CD4-positive, alpha-beta T cell (primary cell): ENCODE measurements at regions not wholly inside any gene's neighbourhood (a gene's known extent, or its start where the extent isn't known, plus 50 kb on each side); places are given as distances from the start of the nearest gene placed in this dataset.

Source experiments
- ATAC-seq: fragments of 200-7000 bp; cut with Tn5 transposase; one replicate; pipeline ENCODE4 v1.10.0; 2022; ENCODE audit warnings: mild to moderate bottlenecking; ENCODE audit not compliant: poor library complexity
- CTCF ChIA-PET: fragments of 350-600 bp; sonication (Branson Sonifier 250); formaldehyde crosslinking; loops from one replicate; lab custom pipeline; 2021; ENCODE audit warnings: antibody characterized with exemption, inconsistent platforms; lab: Charles Lee
- POLR2A ChIA-PET: fragments of 350-600 bp; sonication (Branson Sonifier 250); formaldehyde crosslinking; loops from one replicate; lab custom pipeline; 2021; ENCODE audit warnings: antibody characterized with exemption, inconsistent platforms; lab: Charles Lee
- DNase-seq, 14 experiments: peaks; one replicate each; pipeline ENCODE4 v3.0.0-alpha.2; 2013 to 2020; ENCODE audit warnings: mixed read lengths in 2 of 14
- H3K27ac ChIP-seq, 2 donors: one replicate each; pipeline versions ENCODE4 v1.5.1 to v1.7.0; 2013; ENCODE audit warnings: low read length in 2 of 2, low read depth in 1 of 2, mild to moderate bottlenecking in 1 of 2
- H3K27me3 ChIP-seq, 2 experiments: 1 replicate in 1 of 2; 2 replicates in 1 of 2; pipeline versions ENCODE4 v1.6.1 to v1.7.0; 2013; ENCODE audit warnings: low read length in 2 of 2, control low read depth in 1 of 2, mild to moderate bottlenecking in 1 of 2, moderate library complexity in 1 of 2; ENCODE audit not compliant: insufficient read depth in 2 of 2, control insufficient read depth in 1 of 2
- H3K36me3 ChIP-seq: one replicate; pipeline ENCODE4 v1.6.1; 2013; ENCODE audit warnings: low read length, control low read depth; ENCODE audit not compliant: insufficient read depth
- H3K4me1 ChIP-seq: one replicate; pipeline ENCODE4 v1.6.1; 2013; ENCODE audit warnings: low read length, control low read depth; ENCODE audit not compliant: insufficient read depth
- H3K4me3 ChIP-seq: one replicate; pipeline ENCODE4 v1.5.1; 2013; ENCODE audit warnings: mild to moderate bottlenecking, low read length, moderate library complexity
- H3K9me3 ChIP-seq, 2 experiments: 1 replicate in 1 of 2; 2 replicates in 1 of 2; pipeline versions ENCODE4 v1.6.1 to v1.7.0; 2013; ENCODE audit warnings: low read length in 2 of 2, mild to moderate bottlenecking in 2 of 2, control low read depth in 1 of 2, moderate library complexity in 1 of 2; ENCODE audit not compliant: control insufficient read depth in 1 of 2, insufficient read depth in 1 of 2
- H3K27ac Mint-ChIP-seq: one replicate; pipeline ENCODE4 v1.8.0; 2020; ENCODE audit warnings: mixed read lengths
- H3K27me3 Mint-ChIP-seq: one replicate; pipeline ENCODE4 v1.8.0; 2021; ENCODE audit warnings: mixed read lengths
- H3K36me3 Mint-ChIP-seq: one replicate; pipeline ENCODE4 v1.8.0; 2021; ENCODE audit warnings: low read depth, mixed read lengths
- H3K4me1 Mint-ChIP-seq: one replicate; pipeline ENCODE4 v1.8.0; 2021; ENCODE audit warnings: low read depth, mixed read lengths
- H3K4me3 Mint-ChIP-seq: one replicate; pipeline ENCODE4 v1.8.0; 2020; ENCODE audit warnings: mild to moderate bottlenecking, mixed read lengths
- H3K9me3 Mint-ChIP-seq: one replicate; pipeline ENCODE4 v1.8.0; 2020; ENCODE audit warnings: mixed read lengths
- intact Hi-C, 2 experiments: fragments of 100-400 bp; cut with DNase I in 1 of 2; cut with micrococcal nuclease in 1 of 2; formaldehyde crosslinking; loops; one replicate each; pipeline versions ENCODE4 v1.15.1 to v1.9.0; 2023 to 2025; cut with DNase I, micrococcal nuclease
- TF ChIP-seq, protein P1 (sequence below): fragments of 200-600 bp; IDR thresholded peaks from one replicate; pipeline ENCODE4 v1.8.0; 2022; ENCODE audit warnings: antibody characterized with exemption, mild to moderate bottlenecking

DNA sequence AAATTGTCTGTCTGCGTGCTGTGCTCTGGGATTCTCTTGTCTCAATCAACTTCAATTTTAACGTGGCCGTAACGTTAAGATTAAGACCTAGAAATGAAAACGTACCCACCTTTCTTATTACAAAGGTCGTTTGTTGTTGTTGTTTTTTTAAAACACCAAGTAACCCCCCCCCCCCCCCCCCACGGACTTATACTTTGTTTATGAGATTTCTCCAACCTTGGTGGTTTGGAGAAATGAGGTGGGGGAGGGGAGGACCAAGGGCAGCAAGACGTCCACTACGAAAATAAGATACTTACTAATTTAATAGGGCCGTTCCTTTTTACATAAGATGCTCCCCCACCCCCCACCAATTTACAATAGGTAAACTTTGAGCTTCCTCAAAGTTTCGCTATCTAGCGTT, 244.4 kb upstream of the TOPAZ1 start:
- no peak for DNase-seq
- intact Hi-C loops, result no loop called here
- Histone ChIP-seq H3K27ac (no peak overlapping the region), H3K9me3 (peaks cover 0 to 43% of the 10 kb centered on the region in 2 experiments), H3K4me1 (peaks cover 46% of the 10 kb centered on the region), H3K36me3 (no peaks in the 10 kb centered on the region), H3K27me3 (peaks cover 71 to 90% of the 10 kb centered on the region in 2 experiments), H3K4me3 (peak overlapping the region; percentile 38)
- peaks cover 45% of the 10 kb centered on the region for H3K4me1 Mint-ChIP-seq
- no peaks in the 10 kb centered on the region for H3K9me3 Mint-ChIP-seq
- TF ChIP-seq, protein P1, sequence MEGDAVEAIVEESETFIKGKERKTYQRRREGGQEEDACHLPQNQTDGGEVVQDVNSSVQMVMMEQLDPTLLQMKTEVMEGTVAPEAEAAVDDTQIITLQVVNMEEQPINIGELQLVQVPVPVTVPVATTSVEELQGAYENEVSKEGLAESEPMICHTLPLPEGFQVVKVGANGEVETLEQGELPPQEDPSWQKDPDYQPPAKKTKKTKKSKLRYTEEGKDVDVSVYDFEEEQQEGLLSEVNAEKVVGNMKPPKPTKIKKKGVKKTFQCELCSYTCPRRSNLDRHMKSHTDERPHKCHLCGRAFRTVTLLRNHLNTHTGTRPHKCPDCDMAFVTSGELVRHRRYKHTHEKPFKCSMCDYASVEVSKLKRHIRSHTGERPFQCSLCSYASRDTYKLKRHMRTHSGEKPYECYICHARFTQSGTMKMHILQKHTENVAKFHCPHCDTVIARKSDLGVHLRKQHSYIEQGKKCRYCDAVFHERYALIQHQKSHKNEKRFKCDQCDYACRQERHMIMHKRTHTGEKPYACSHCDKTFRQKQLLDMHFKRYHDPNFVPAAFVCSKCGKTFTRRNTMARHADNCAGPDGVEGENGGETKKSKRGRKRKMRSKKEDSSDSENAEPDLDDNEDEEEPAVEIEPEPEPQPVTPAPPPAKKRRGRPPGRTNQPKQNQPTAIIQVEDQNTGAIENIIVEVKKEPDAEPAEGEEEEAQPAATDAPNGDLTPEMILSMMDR, result no peak
- no peaks in the 10 kb centered on the region for H3K36me3 Mint-ChIP-seq
- no peak for ATAC-seq
- ChIA-PET CTCF (no interaction called here), POLR2A (no interaction called here)
- H3K27me3 Mint-ChIP-seq, result peaks cover 90% of the 10 kb centered on the region
- H3K4me3 Mint-ChIP-seq, result peak overlapping the region; percentile 79
- no peak overlapping the region for H3K27ac Mint-ChIP-seq

DNA sequence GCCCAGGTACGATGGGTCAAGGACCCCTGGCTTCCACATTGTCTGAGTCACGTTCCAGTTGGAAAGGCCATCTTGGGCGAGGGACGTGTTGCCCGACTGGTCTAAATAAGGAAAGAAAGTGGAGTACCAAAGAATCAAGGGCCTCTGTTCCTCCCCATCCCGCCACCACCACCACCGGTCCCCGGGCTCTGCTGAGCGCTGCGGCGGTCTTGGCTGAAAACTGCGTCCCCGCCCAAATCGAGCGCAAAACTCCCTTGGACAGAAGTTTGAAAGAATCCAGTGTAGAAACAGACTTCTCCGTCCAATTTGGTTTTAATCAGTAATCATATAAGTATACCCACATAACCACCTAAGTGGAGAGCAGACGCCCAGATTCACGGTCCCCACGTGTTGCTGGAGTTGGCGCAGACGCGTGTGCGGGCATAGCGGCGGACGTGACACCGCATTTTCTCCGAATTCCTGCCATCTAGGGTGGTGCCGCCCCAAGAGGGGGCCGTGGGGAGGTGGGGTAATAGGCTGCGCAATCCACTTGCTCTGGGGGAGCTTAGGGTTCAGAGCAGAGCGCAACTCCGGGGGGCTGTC, 243.8 kb upstream of the TOPAZ1 start:
- H3K27me3 Mint-ChIP-seq, result peaks cover 90% of the 10 kb centered on the region
- H3K4me3 ChIP-seq, result peak overlapping the region; percentile 31
- ChIA-PET CTCF (no interaction called here), POLR2A (no interaction called here)
- no peaks in the 10 kb centered on the region for H3K36me3 ChIP-seq
- peaks cover 0 to 38% of the 10 kb centered on the region in 2 experiments for H3K9me3 ChIP-seq
- intact Hi-C loops, result no loop called here
- peaks cover 71 to 94% of the 10 kb centered on the region in 2 experiments for H3K27me3 ChIP-seq
- no peak overlapping the region for H3K27ac ChIP-seq
- H3K9me3 Mint-ChIP-seq, result no peaks in the 10 kb centered on the region
- H3K36me3 Mint-ChIP-seq, result no peaks in the 10 kb centered on the region
- H3K4me3 Mint-ChIP-seq, result peak overlapping the region; percentile 79
- peaks cover 46% of the 10 kb centered on the region for H3K4me1 ChIP-seq
- TF ChIP-seq, protein P1, result no peak
- no peak for ATAC-seq
- H3K27ac Mint-ChIP-seq, result no peak overlapping the region
- peaks cover 45% of the 10 kb centered on the region for H3K4me1 Mint-ChIP-seq
- DNase-seq, result peak in 1 of 14 experiments; percentile 10

DNA sequence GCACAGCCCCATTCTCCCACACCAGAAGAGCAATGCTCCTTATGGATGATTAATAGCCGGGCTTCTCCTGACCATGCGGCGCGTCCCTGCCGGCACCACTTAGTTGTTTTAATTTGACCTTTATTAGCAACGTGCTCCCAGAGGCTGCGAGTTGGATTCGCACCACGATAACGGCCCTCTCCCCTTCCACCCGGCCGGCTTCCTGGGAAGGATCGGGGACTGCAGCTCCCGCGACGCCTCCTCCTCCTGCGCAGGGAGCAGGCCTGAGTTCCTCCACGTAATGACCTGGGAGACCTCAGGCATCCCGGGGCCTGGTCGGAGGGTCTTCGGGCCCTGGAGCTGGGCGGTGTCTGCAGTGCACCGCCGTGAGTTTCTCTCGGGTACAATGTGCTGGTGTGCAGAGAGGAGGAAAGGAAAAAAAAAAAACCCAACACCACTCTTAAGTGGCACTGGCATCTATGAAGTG, 243.3 kb upstream of the TOPAZ1 start:
- Histone ChIP-seq H3K4me1 (peaks cover 46% of the 10 kb centered on the region), H3K36me3 (no peaks in the 10 kb centered on the region), H3K27ac (no peak overlapping the region), H3K9me3 (peaks cover 0 to 38% of the 10 kb centered on the region in 2 experiments), H3K4me3 (peak overlapping the region; percentile 31), H3K27me3 (peaks cover 69 to 94% of the 10 kb centered on the region in 2 experiments)
- H3K4me3 Mint-ChIP-seq, result peak overlapping the region; percentile 79
- TF ChIP-seq, protein P1, result no peak
- H3K9me3 Mint-ChIP-seq, result no peaks in the 10 kb centered on the region
- ChIA-PET CTCF (no interaction called here), POLR2A (no interaction called here)
- peaks cover 90% of the 10 kb centered on the region for H3K27me3 Mint-ChIP-seq
- H3K36me3 Mint-ChIP-seq, result no peaks in the 10 kb centered on the region
- no peak for ATAC-seq
- no peak overlapping the region for H3K27ac Mint-ChIP-seq
- intact Hi-C loops, result no loop called here
- H3K4me1 Mint-ChIP-seq, result peaks cover 45% of the 10 kb centered on the region
- DNase-seq, result no peak
